HepG2 (cell line): ENCODE measurements at regions not wholly inside any gene's neighbourhood (a gene's known extent, or its start where the extent isn't known, plus 50 kb on each side); places are given as distances from the start of the nearest gene placed in this dataset.

Experiments
- SRSF4 ChIP-seq: fragments of 200-400 bp; formaldehyde crosslinking; IDR thresholded peaks from one replicate; pipeline ENCODE4 v1.6.1; 2018; ENCODE audit warnings: mild to moderate bottlenecking, low read depth, low read length, moderate library complexity; ENCODE audit not compliant: poor library complexity, severe bottlenecking
- TAF1 ChIP-seq: sonication (generic); formaldehyde crosslinking; IDR thresholded peaks from 2 replicates; pipeline ENCODE4 v1.4.0; 2020; ENCODE audit warnings: missing genetic modification reagents
- TCF12 ChIP-seq, 2 experiments: fragments of 450-650 bp in 1 of 2; sonication (generic) in 1 of 2; formaldehyde crosslinking in 1 of 2; IDR thresholded peaks; 2 replicates each; pipeline versions ENCODE4 v1.6.1 to v1.8.0; 2017 to 2022; ENCODE audit warnings: antibody characterized with exemption in 1 of 2, mild to moderate bottlenecking in 1 of 2, missing genetic modification reagents in 1 of 2, moderate library complexity in 1 of 2
- ZNF350 ChIP-seq: sonication (generic); formaldehyde crosslinking; IDR thresholded peaks from 2 replicates; pipeline ENCODE4 v1.4.0; 2020; ENCODE audit warnings: mild to moderate bottlenecking, low read depth, missing genetic modification reagents, borderline replicate concordance
- ZNF432 ChIP-seq: sonication (generic); formaldehyde crosslinking; IDR thresholded peaks from 2 replicates; pipeline ENCODE4 v1.5.0; 2020; ENCODE audit warnings: missing genetic modification reagents, mild to moderate bottlenecking, borderline replicate concordance
- ZNF83 ChIP-seq: sonication (generic); formaldehyde crosslinking; IDR thresholded peaks from 2 replicates; pipeline ENCODE4 v1.4.0; 2020; ENCODE audit warnings: missing genetic modification reagents, mild to moderate bottlenecking, borderline replicate concordance
- TF ChIP-seq, protein P1 (sequence below): sonication (generic); formaldehyde crosslinking; IDR thresholded peaks from 2 replicates; pipeline ENCODE4 v1.8.0; 2022; ENCODE audit warnings: missing genetic modification reagents, mild to moderate bottlenecking, inconsistent platforms, borderline replicate concordance
- TF ChIP-seq, protein P2 (sequence below), 2 experiments: sonication (generic) in 1 of 2; formaldehyde crosslinking in 1 of 2; IDR thresholded peaks; 2 replicates each; pipeline versions ENCODE4 v1.4.0 to v1.6.1; 2018 to 2020; ENCODE audit warnings: missing genetic modification reagents in 2 of 2, borderline replicate concordance in 1 of 2, low read depth in 1 of 2, mild to moderate bottlenecking in 1 of 2, missing biosample characterization in 1 of 2
- TF ChIP-seq, protein P3 (sequence below): fragments of 450-650 bp; IDR thresholded peaks from 2 replicates; pipeline ENCODE4 v1.6.1; 2017; ENCODE audit warnings: mild to moderate bottlenecking

DNA sequence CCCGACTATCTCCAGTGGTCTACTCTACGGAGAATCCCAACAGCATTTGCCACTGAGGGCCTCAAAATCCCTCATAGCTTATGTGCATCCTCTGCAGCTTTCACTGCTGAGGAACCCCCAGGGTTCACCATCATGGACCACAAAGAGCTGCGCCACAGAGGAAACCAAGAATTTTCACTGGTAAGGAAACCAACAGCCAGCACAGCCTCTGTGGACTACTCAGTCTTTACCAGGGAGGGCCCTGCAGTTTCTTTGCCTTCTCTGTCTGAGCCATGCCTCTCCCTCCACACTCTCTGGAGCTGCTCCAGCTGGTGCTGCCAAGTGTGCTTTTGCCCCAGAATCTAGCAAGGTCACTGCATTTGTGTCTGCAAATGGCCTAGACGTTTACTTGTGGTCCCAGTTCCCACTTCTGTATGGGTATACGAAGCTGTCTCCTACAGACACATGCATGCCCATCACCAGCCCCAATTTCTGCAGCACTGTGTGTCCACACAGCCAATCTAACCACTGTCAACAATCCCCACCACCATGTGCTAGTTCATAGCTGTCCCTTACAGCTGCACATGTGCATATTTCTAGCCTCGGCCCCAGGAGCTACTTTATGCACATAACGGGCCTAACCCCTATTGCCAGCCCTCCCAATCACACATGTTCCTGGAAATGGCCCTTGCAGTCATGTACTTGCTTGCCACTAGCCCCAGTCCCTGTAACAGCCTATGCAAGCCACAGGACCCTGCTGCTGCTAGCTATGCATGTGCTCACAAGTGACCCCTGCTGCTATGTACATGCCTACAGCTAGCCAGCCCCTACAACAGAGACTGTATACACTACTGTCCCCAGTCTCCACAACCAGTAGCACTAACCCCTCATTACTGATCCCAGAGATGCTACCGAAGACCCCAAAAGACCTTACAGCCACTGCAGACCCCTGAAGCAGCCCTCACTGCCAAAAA lies 1437.4 kb downstream of the CDH11 start (continued):
- TF ChIP-seq, protein P1, sequence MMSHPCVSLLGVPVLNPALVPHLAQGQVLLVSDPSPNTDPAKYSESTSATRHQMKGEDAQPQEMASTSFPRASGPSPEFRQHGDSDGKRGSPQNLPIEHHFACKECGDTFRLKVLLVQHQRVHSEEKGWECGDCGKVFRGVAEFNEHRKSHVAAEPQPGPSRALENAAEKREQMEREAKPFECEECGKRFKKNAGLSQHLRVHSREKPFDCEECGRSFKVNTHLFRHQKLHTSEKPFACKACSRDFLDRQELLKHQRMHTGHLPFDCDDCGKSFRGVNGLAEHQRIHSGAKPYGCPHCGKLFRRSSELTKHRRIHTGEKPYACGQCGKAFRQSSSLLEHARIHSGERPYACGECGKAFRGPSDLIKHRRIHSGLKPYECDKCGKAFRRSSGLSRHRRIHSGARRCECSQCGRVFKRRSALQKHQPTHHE (CRISPR knock-in tag) = no peak
- TF ChIP-seq SRSF4 = no peak
- TF ChIP-seq ZNF350 (CRISPR knock-in tag) = no peak
- TF ChIP-seq, protein P2, sequence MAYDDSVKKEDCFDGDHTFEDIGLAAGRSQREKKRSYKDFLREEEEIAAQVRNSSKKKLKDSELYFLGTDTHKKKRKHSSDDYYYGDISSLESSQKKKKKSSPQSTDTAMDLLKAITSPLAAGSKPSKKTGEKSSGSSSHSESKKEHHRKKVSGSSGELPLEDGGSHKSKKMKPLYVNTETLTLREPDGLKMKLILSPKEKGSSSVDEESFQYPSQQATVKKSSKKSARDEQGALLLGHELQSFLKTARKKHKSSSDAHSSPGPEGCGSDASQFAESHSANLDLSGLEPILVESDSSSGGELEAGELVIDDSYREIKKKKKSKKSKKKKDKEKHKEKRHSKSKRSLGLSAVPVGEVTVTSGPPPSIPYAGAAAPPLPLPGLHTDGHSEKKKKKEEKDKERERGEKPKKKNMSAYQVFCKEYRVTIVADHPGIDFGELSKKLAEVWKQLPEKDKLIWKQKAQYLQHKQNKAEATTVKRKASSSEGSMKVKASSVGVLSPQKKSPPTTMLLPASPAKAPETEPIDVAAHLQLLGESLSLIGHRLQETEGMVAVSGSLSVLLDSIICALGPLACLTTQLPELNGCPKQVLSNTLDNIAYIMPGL (CRISPR knock-in tag; IDR thresholded peaks at IDR 0.05; ENCODE audit: borderline replicate concordance in 1 of 2, low read depth in 1 of 2) = no peak
- no peak for TF ChIP-seq ZNF432
- TF ChIP-seq TCF12 (IDR thresholded peaks at IDR 0.05) = no peak
- no peak for TF ChIP-seq TCF12 (CRISPR knock-in tag; IDR thresholded peaks at IDR 0.05)
- TF ChIP-seq, protein P3, sequence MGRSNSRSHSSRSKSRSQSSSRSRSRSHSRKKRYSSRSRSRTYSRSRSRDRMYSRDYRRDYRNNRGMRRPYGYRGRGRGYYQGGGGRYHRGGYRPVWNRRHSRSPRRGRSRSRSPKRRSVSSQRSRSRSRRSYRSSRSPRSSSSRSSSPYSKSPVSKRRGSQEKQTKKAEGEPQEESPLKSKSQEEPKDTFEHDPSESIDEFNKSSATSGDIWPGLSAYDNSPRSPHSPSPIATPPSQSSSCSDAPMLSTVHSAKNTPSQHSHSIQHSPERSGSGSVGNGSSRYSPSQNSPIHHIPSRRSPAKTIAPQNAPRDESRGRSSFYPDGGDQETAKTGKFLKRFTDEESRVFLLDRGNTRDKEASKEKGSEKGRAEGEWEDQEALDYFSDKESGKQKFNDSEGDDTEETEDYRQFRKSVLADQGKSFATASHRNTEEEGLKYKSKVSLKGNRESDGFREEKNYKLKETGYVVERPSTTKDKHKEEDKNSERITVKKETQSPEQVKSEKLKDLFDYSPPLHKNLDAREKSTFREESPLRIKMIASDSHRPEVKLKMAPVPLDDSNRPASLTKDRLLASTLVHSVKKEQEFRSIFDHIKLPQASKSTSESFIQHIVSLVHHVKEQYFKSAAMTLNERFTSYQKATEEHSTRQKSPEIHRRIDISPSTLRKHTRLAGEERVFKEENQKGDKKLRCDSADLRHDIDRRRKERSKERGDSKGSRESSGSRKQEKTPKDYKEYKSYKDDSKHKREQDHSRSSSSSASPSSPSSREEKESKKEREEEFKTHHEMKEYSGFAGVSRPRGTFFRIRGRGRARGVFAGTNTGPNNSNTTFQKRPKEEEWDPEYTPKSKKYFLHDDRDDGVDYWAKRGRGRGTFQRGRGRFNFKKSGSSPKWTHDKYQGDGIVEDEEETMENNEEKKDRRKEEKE = no peak
- no peak for TF ChIP-seq TAF1
- no peak for TF ChIP-seq ZNF83 (CRISPR knock-in tag)
- TF ChIP-seq, all 625 proteins: peak for 0
